K562 (cell line): ENCODE measurements at regions not wholly inside any gene's neighbourhood (a gene's known extent, or its start where the extent isn't known, plus 50 kb on each side); places are given as distances from the start of the nearest gene placed in this dataset.

Source experiments
- ATAC-seq: fragments of 200-7000 bp; cut with Tn5 transposase; 3 replicates; pipeline ENCODE4 v1.9.1; 2020; ENCODE audit warnings: moderate library complexity
- BruUV-seq: library from RNA; stranded (reverse); fragments of 400-500 nt; replicated peaks from 2 replicates; lab custom pipeline; 2021; lab: Mats Ljungman, UMichigan
- CTCF ChIA-PET: fragments of 300-600 bp; formaldehyde crosslinking; extraction: SDS; loops from one replicate; lab custom pipeline; 2021; ENCODE audit warnings: low intra/inter-chr PET ratio; lab: Yijun Ruan, JAX
- POLR2A ChIA-PET: fragments of 300-600, 350-650 bp; sonication (Branson Sonifier 250); formaldehyde crosslinking; extraction: SDS; loops from one replicate; lab custom pipeline; 2021; ENCODE audit warnings: antibody characterized with exemption, inconsistent platforms; lab: Yijun Ruan, JAX
- DNase-seq, 4 experiments: peaks; one replicate each; pipeline versions ENCODE4 v3.0.0 to v3.0.0-alpha.2; 2011 to 2018; ENCODE audit warnings: low spot score in 3 of 4, mixed read lengths in 3 of 4; ENCODE audit errors: extremely low read depth in 1 of 4
- FAIRE-seq: peaks from 2 replicates; lab custom pipeline; 2011; peaks lifted over from hg19 to GRCh38; lab: Jason Lieb, UNC
- H2AFZ ChIP-seq: 2 replicates; pipeline ENCODE4 v1.6.0; 2011; ENCODE audit warnings: low read depth, low read length, control low read depth, inconsistent platforms
- H3K27ac ChIP-seq: fragments of 200-600 bp; 3 replicates; pipeline ENCODE4 v1.8.0; 2011; ENCODE audit warnings: low read depth, mild to moderate bottlenecking, control low read depth, inconsistent platforms, low read length, moderate library complexity, mixed read lengths; ENCODE audit errors: extremely low read depth
- H3K27me3 ChIP-seq, 2 experiments: fragments of 300-600 bp in 1 of 2; 2 replicates in 1 of 2; 3 replicates in 1 of 2; pipeline versions ENCODE4 v1.6.0 to v1.8.0; 2011; ENCODE audit warnings: inconsistent platforms in 2 of 2, low read length in 2 of 2, mild to moderate bottlenecking in 1 of 2, mixed read lengths in 1 of 2, moderate library complexity in 1 of 2; ENCODE audit not compliant: control insufficient read depth in 2 of 2, insufficient read depth in 2 of 2
- H3K36me3 ChIP-seq: fragments of 300-600 bp; 3 replicates; pipeline ENCODE4 v1.8.0; 2011; ENCODE audit warnings: mild to moderate bottlenecking, low read length, inconsistent platforms; ENCODE audit not compliant: control insufficient read depth, insufficient read depth
- H3K4me1 ChIP-seq, 2 experiments: fragments of 200-600 bp in 1 of 2; replicated peaks in 1 of 2; 2 replicates in 1 of 2; 3 replicates in 1 of 2; pipeline versions ENCODE4 v1.5.1 to v1.8.0; 2011; ENCODE audit warnings: inconsistent platforms in 2 of 2, low read length in 2 of 2, mild to moderate bottlenecking in 1 of 2, mixed read lengths in 1 of 2, moderate library complexity in 1 of 2; ENCODE audit not compliant: control insufficient read depth in 2 of 2, insufficient read depth in 2 of 2
- H3K4me2 ChIP-seq: 2 replicates; pipeline ENCODE4 v1.6.1; 2011; ENCODE audit warnings: low read length, control low read depth, inconsistent platforms, mixed read lengths; ENCODE audit not compliant: insufficient read depth
- H3K4me3 ChIP-seq: fragments of 200-600 bp; sonication (generic), shearing (Covaris generic); 2 replicates; pipeline ENCODE4 v1.5.1; 2016; ENCODE audit warnings: control low read depth, inconsistent platforms
- H3K79me2 ChIP-seq: fragments of 200-600 bp; 3 replicates; pipeline ENCODE4 v1.8.0; 2011; ENCODE audit warnings: low read length, inconsistent platforms; ENCODE audit not compliant: control insufficient read depth, insufficient read depth
- H3K9ac ChIP-seq, 2 experiments: 2 replicates each; pipeline versions ENCODE4 v1.6.0 to v1.6.1; 2011; ENCODE audit warnings: low read depth in 2 of 2, low read length in 2 of 2, control low read depth in 1 of 2, inconsistent platforms in 1 of 2, mild to moderate bottlenecking in 1 of 2, mixed read lengths in 1 of 2; ENCODE audit not compliant: insufficient read depth in 1 of 2
- H3K9me1 ChIP-seq: one replicate; pipeline ENCODE4 v1.6.0; 2011; ENCODE audit warnings: inconsistent platforms, mild to moderate bottlenecking, low read length, moderate library complexity; ENCODE audit not compliant: control insufficient read depth, insufficient read depth
- H3K9me3 ChIP-seq: replicated peaks from 2 replicates; pipeline ENCODE4 v1.5.1; 2011; ENCODE audit warnings: low read depth, low read length, inconsistent platforms; ENCODE audit not compliant: control insufficient read depth, insufficient read depth
- H4K20me1 ChIP-seq: replicated peaks from 2 replicates; pipeline ENCODE4 v1.6.1; 2011; ENCODE audit warnings: low read length, inconsistent platforms, mixed read lengths; ENCODE audit not compliant: control insufficient read depth, insufficient read depth
- FOXK2 ChIP-seq, 2 experiments: fragments of 450-650 bp; IDR thresholded peaks in 1 of 2; conservative IDR thresholded peaks in 1 of 2; 2 replicates each; pipeline ENCODE4 v1.6.1; 2016; ENCODE audit warnings: low read depth in 2 of 2, mild to moderate bottlenecking in 1 of 2
- RCOR1 ChIP-seq, 2 experiments: IDR thresholded peaks; 2 replicates each; pipeline ENCODE4 v1.6.1; 2012; ENCODE audit warnings: low read depth in 2 of 2, low read length in 2 of 2, borderline replicate concordance in 1 of 2, improper control_type of control experiment in 1 of 2
- USF1 ChIP-seq: sonication (generic); formaldehyde crosslinking; IDR thresholded peaks from 2 replicates; pipeline ENCODE4 v1.9.0; 2022; ENCODE audit warnings: mild to moderate bottlenecking, missing genetic modification reagents
- ZFX ChIP-seq: sonication (generic); formaldehyde crosslinking; IDR thresholded peaks from 2 replicates; pipeline ENCODE4 v1.8.0; 2022; ENCODE audit warnings: mild to moderate bottlenecking, missing genetic modification reagents, moderate library complexity
- ZNF282 ChIP-seq: sonication (generic); formaldehyde crosslinking; IDR thresholded peaks from 2 replicates; pipeline ENCODE4 v1.8.1; 2023; ENCODE audit warnings: missing genetic modification reagents
- ZNF695 ChIP-seq: fragments of 450-650 bp; formaldehyde crosslinking; IDR thresholded peaks from 2 replicates; pipeline ENCODE4 v1.4.0; 2020; ENCODE audit warnings: mild to moderate bottlenecking, moderate library complexity
- WGBS: fragments of 100-300 bp; shearing (Covaris generic); methylation state at CpG from one replicate; pipeline ENCODE4 v1.1.6; 2016; ENCODE audit warnings: low coverage, mixed read lengths; ENCODE audit not compliant: insufficient coverage; ENCODE audit errors: missing lambda C conversion rate; 5-methylcytosine and 5-hydroxymethylcytosine counted together
- in situ Hi-C: fragments of 300-500 bp; cut with MboI; formaldehyde crosslinking; loops from 4 replicates; pipeline ENCODE4 v1.15.0; 2018; ENCODE audit warnings: inconsistent platforms, mixed read lengths
- intact Hi-C: fragments of 100-400 bp; cut with micrococcal nuclease; formaldehyde crosslinking; loops from 2 replicates; pipeline ENCODE4 v1.14.2; 2022
- TF ChIP-seq, protein P1 (sequence below): fragments of 450-650 bp; IDR thresholded peaks from 2 replicates; pipeline ENCODE4 v1.6.1; 2016
- TF ChIP-seq, protein P2 (sequence below): fragments of 250-450 bp; sonication (Bioruptor Pico); IDR thresholded peaks from 2 replicates; pipeline ENCODE4 v1.9.0; 2021; ENCODE audit warnings: mild to moderate bottlenecking

DNA sequence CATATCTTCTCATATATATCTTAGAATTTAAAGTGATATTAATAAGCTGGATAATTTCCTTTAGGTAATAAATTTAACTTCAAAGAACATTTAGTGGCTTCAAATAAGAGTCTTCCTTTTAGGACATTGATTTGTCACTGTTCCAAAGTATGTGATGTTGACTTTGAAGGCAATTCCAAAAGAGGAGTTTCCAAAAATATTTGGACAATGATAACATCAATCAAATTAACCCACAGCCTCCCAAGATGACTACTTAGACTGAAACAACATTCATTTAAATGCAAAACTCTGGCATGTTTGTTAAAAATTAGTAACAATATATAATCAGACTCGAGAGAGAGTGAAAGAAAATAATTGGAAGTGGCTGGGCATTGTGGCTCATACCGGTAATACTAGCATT lies 211.1 kb downstream of the OGFRL1 start:
- no peaks in the 10 kb centered on the region for H3K36me3 ChIP-seq
- H3K27me3 ChIP-seq = no peaks in the 10 kb centered on the region
- no peak overlapping the region for H3K4me2 ChIP-seq
- H3K9me3 ChIP-seq = no peaks in the 10 kb centered on the region
- H2AFZ ChIP-seq = no peak overlapping the region
- BruUV-seq = no TSS peak
- ChIA-PET CTCF (no interaction called here), POLR2A (no interaction called here)
- no peaks in the 10 kb centered on the region for H4K20me1 ChIP-seq
- no peak overlapping the region for H3K27ac ChIP-seq
- intact Hi-C loops = no loop called here
- no peaks in the 10 kb centered on the region for H3K9me1 ChIP-seq
- FAIRE-seq (no peak), ATAC-seq (no peak), DNase-seq (no peak)
- 0% methylated on average over 2 of the region's 2 CpGs for WGBS
- no peak overlapping the region for H3K4me3 ChIP-seq
- no peak for TF ChIP-seq ZFX
- no peak for TF ChIP-seq ZNF695 (CRISPR knock-in tag)
- no peak for TF ChIP-seq ZNF282
- no peak for TF ChIP-seq USF1
- TF ChIP-seq, protein P1, sequence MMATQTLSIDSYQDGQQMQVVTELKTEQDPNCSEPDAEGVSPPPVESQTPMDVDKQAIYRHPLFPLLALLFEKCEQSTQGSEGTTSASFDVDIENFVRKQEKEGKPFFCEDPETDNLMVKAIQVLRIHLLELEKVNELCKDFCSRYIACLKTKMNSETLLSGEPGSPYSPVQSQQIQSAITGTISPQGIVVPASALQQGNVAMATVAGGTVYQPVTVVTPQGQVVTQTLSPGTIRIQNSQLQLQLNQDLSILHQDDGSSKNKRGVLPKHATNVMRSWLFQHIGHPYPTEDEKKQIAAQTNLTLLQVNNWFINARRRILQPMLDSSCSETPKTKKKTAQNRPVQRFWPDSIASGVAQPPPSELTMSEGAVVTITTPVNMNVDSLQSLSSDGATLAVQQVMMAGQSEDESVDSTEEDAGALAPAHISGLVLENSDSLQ = no peak
- TF ChIP-seq RCOR1 (IDR thresholded peaks at IDR 0.05; ENCODE audit: borderline replicate concordance in 1 of 2, low read depth in 2 of 2, low read length in 2 of 2) = no peak
- TF ChIP-seq, protein P2, sequence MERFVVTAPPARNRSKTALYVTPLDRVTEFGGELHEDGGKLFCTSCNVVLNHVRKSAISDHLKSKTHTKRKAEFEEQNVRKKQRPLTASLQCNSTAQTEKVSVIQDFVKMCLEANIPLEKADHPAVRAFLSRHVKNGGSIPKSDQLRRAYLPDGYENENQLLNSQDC (CRISPR knock-in tag) = no peak
- no peak for TF ChIP-seq FOXK2 (conservative IDR thresholded peaks at IDR 0.05 in 1 of 2, IDR thresholded peaks at IDR 0.05 in 1 of 2; ENCODE audit: low read depth in 2 of 2)
- H3K4me1 ChIP-seq = no peaks in the 10 kb centered on the region
- in situ Hi-C loops = no loop called here
- no peaks in the 10 kb centered on the region for H3K79me2 ChIP-seq
- no peak overlapping the region for H3K9ac ChIP-seq
